ENCODE measurements at regions not wholly inside any gene's neighbourhood (a gene's known extent, or its start where the extent isn't known, plus 50 kb on each side); places are given as distances from the start of the nearest gene placed in this dataset.
A peak's percentile ranks its signal among the peaks of the same experiment; 100 is the strongest.

DNA sequence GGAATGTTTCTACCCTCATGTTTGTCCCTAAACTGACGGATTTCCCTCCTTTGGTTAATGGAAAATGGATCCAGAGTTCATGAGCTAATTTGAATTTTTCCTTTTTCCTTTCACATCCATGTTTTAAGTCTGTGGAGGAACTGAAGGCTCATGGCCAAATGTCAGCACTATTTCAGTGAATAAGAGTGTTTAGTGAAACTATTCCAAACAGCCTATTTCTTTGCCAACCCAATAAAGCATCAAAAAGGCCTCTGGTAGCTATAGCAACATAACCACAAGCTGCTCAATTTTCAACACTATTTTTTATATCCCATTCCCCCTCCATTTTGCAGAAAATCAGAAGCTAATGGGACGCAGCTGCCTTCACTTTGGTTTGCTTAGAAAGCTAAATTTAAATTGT, 1454.1 kb downstream of the GATA3 start:
- Histone ChIP-seq H3K27me3 (no peaks in the 10 kb centered on the region), H3K4me1 (no peaks in the 10 kb centered on the region), H3K36me3 (no peaks in the 10 kb centered on the region), H3K27ac (no peak overlapping the region), H3K9me3 (no peaks in the 10 kb centered on the region), H3K4me3 (no peak overlapping the region)
- WGBS, 2 donors, result 51 to 65% methylated on average over 2 of the region's 2 CpGs
- TF ChIP-seq EP300 (IDR thresholded peaks at IDR 0.05) (no peak), POLR2A (IDR thresholded peaks at IDR 0.05) (no peak), POLR2AphosphoS5 (IDR thresholded peaks at IDR 0.05) (no peak)
- TF ChIP-seq, protein P1, sequence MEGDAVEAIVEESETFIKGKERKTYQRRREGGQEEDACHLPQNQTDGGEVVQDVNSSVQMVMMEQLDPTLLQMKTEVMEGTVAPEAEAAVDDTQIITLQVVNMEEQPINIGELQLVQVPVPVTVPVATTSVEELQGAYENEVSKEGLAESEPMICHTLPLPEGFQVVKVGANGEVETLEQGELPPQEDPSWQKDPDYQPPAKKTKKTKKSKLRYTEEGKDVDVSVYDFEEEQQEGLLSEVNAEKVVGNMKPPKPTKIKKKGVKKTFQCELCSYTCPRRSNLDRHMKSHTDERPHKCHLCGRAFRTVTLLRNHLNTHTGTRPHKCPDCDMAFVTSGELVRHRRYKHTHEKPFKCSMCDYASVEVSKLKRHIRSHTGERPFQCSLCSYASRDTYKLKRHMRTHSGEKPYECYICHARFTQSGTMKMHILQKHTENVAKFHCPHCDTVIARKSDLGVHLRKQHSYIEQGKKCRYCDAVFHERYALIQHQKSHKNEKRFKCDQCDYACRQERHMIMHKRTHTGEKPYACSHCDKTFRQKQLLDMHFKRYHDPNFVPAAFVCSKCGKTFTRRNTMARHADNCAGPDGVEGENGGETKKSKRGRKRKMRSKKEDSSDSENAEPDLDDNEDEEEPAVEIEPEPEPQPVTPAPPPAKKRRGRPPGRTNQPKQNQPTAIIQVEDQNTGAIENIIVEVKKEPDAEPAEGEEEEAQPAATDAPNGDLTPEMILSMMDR (IDR thresholded peaks at IDR 0.05), result no peak
- no peak for DNase-seq
- intact Hi-C loops (cut with DNase I), result no loop called here

DNA sequence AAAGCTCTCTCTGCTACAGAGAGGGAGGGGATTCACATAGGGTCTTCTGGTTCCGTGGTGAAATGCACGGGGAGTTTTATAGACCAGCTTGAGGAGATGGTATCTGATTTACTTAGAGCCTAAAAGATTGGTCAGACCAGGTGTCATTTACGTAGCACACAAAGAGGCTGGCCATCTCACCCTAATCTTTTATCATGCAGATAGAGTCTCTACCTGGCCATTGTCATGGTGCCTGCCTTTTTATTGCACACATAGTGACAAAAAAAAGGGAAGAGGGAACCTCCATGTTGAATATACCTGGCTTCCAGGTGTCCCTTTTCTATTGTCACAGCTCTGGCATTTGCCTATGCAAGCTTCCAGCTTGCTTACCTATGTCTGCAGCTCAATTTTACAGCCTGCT, 1456.1 kb downstream of the GATA3 start:
- Histone ChIP-seq H3K4me1 (no peaks in the 10 kb centered on the region), H3K36me3 (no peaks in the 10 kb centered on the region), H3K4me3 (no peak overlapping the region), H3K27me3 (no peaks in the 10 kb centered on the region), H3K9me3 (no peaks in the 10 kb centered on the region), H3K27ac (no peak overlapping the region)
- WGBS, 2 donors, result 50 to 65% methylated on average over 3 of the region's 3 CpGs
- intact Hi-C loops (cut with DNase I), result no loop called here
- TF ChIP-seq POLR2AphosphoS5 (IDR thresholded peaks at IDR 0.05) (no peak), POLR2A (IDR thresholded peaks at IDR 0.05) (no peak), EP300 (IDR thresholded peaks at IDR 0.05) (no peak)
- TF ChIP-seq, protein P1 (IDR thresholded peaks at IDR 0.05), result no peak
- no peak for DNase-seq

DNA sequence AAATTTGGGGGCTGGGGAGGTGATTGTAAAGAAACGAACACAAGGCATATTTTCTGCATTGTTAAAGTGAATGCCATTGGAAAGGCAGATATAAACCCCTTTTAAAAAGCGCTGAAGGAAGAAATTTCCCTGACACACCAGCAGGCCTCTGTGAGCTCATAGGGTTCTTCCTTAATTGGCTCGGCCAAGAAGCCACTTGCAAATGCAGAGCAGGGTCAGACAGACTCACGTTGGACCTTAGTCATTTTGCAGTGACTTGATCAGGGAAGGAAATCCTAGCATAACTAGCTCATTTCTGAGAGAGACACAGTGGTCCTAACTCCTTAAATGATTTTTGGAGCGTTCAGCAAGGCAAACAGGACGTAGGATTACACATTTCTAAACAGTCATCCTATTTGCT, 1461.4 kb downstream of the GATA3 start:
- H3K27me3 ChIP-seq, result no peaks in the 10 kb centered on the region
- TF ChIP-seq EP300 (IDR thresholded peaks at IDR 0.05), result no peak
- TF ChIP-seq, protein P1 (IDR thresholded peaks at IDR 0.05), result no peak
- WGBS, 2 donors, result 45 to 58% methylated on average over 6 of the region's 6 CpGs
- H3K36me3 ChIP-seq, result no peaks in the 10 kb centered on the region
- H3K4me3 ChIP-seq, result no peak overlapping the region
- H3K4me1 ChIP-seq, result no peaks in the 10 kb centered on the region
- no peaks in the 10 kb centered on the region for H3K9me3 ChIP-seq
- DNase-seq, result no peak
- no peak overlapping the region for H3K27ac ChIP-seq
- intact Hi-C loops (cut with DNase I), result no loop called here

DNA sequence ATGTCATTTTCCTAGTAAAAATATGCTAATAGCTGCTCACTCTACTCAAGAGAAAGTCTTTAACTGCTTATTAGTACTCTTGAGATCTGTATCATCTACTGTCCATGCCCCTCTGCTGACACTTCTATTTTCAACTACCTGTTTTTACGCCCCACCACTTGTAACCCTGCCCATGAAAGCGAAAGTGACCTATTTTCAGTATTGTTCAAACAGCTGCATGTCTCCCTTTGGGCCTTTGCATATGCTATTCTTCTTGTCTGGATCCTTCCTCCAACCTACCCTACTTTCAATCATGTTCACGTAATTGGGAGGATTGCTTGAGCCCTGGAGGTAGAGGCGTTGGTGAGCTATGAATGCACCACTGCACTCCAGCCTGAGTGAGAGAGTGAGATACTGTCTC, 1481.3 kb downstream of the GATA3 start:
- H3K4me3 ChIP-seq, result no peak overlapping the region
- H3K9me3 ChIP-seq, result no peaks in the 10 kb centered on the region
- WGBS, 2 donors, result 78 to 83% methylated on average over 4 of the region's 4 CpGs
- H3K4me1 ChIP-seq, result no peaks in the 10 kb centered on the region
- no peak for DNase-seq
- H3K36me3 ChIP-seq, result no peaks in the 10 kb centered on the region
- no peak overlapping the region for H3K27ac ChIP-seq
- intact Hi-C loops (cut with DNase I), result no loop called here
- H3K27me3 ChIP-seq, result no peaks in the 10 kb centered on the region
- TF ChIP-seq, protein P1 (IDR thresholded peaks at IDR 0.05), result no peak
- TF ChIP-seq POLR2A (IDR thresholded peaks at IDR 0.05) (no peak), POLR2AphosphoS5 (IDR thresholded peaks at IDR 0.05) (no peak), EP300 (IDR thresholded peaks at IDR 0.05) (no peak)

DNA sequence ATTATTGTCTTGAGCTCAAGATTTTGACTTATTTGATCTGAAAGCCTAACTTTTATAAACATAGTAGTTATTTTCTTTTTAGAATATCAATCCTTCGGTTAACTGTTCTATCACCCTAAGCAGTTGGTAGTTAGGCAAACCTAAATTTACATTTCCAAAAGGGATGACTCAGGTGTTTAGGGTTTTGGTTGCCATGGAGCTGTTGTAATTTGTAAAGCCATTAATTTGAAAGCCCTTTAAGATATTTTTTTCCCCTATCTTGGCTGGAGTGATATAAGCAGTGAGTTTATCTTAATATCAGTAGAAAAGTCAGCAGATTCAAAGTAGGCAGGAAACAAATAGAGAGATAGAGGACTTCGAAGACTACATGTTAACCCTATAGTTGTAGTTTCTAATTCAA, 1472.6 kb upstream of the CELF2 start:
- Histone ChIP-seq H3K27me3 (no peaks in the 10 kb centered on the region), H3K4me1 (peaks cover 0 to 58% (median 40%) of the 10 kb centered on the region in 4 donors), H3K4me3 (peak overlapping the region in 1 of 4 donors; percentile 3), H3K36me3 (no peaks in the 10 kb centered on the region), H3K27ac (peak overlapping the region; percentile 37 to 56 (median 50)), H3K9me3 (no peaks in the 10 kb centered on the region)
- no peak for DNase-seq
- 45 to 50% methylated on average over 2 of the region's 2 CpGs for WGBS, 2 donors
- intact Hi-C loops (cut with DNase I), result no loop called here
- no peak for TF ChIP-seq EP300 (IDR thresholded peaks at IDR 0.05)
- TF ChIP-seq POLR2A (IDR thresholded peaks at IDR 0.05), result no peak
- no peak for TF ChIP-seq POLR2AphosphoS5 (IDR thresholded peaks at IDR 0.05)
- TF ChIP-seq, protein P1 (IDR thresholded peaks at IDR 0.05), result no peak
